Coronary artery (tissue), 2 donors: ENCODE measurements at regions not wholly inside any gene's neighbourhood (a gene's known extent, or its start where the extent isn't known, plus 50 kb on each side); places are given as distances from the start of the nearest gene placed in this dataset.
"Not testable (repeated sequence)": the region's sequence is repeated elsewhere in the genome, so short reads cannot be mapped to it uniquely, and the experiment has no call there.

ENCODE experiments used
- DNase-seq: peaks from one replicate; pipeline ENCODE4 v3.0.0-alpha.2; 2017; ENCODE audit warnings: low spot score
- H3K27ac ChIP-seq, 2 donors: fragments of 200-600 bp; sonication (generic); one replicate each; pipeline ENCODE4 v1.5.1; 2016 to 2019
- H3K4me3 ChIP-seq: fragments of 200-600 bp; sonication (generic); 2 replicates; pipeline ENCODE4 v1.5.1; 2016; ENCODE audit warnings: mild to moderate bottlenecking, moderate library complexity
- CTCF ChIP-seq: fragments of 200-600 bp; sonication (generic); IDR thresholded peaks from one replicate; pipeline ENCODE4 v1.5.1; 2019; ENCODE audit warnings: antibody characterized with exemption

GRCh38 chr1:60504206-60504840 lies 430.8 kb upstream of the C1orf87 start:
- H3K4me3 ChIP-seq, result no peak overlapping the region
- no peak overlapping the region for H3K27ac ChIP-seq

GRCh38 chr1:60503266-60503925 lies 429.8 kb upstream of the C1orf87 start:
- Histone ChIP-seq H3K27ac (no peak overlapping the region), H3K4me3 (no peak overlapping the region)
- no peak for TF ChIP-seq CTCF
- DNase-seq, result no peak

More at GRCh38 chr1:60504206-60504840, 430.8 kb upstream of the C1orf87 start:
- no peak for DNase-seq
- TF ChIP-seq CTCF, result no peak

- DNase-seq, result no peak
- Histone ChIP-seq H3K27ac (no peak overlapping the region), H3K4me3 (no peak overlapping the region)
- no peak for TF ChIP-seq CTCF
These were observed 428.9 kb upstream of the C1orf87 start for GRCh38 chr1:60502506-60502905.

- not testable (repeated sequence) for DNase-seq, H3K27ac ChIP-seq, H3K4me3 ChIP-seq
These were observed 416.4 kb upstream of the C1orf87 start for GRCh38 chr1:60489916-60490480.

GRCh38 chr1:60488847-60489246 lies 415.3 kb upstream of the C1orf87 start:
- no peak for TF ChIP-seq CTCF
- H3K4me3 ChIP-seq, result no peak overlapping the region
- no peak for DNase-seq
- H3K27ac ChIP-seq, result no peak overlapping the region

- no peak for TF ChIP-seq CTCF
- no peak for DNase-seq
- no peak overlapping the region for H3K27ac ChIP-seq
- no peak overlapping the region for H3K4me3 ChIP-seq
These were observed 414.2 kb upstream of the C1orf87 start for GRCh38 chr1:60487565-60488345.

GRCh38 chr1:60483509-60483908 lies 409.9 kb upstream of the C1orf87 start:
- TF ChIP-seq CTCF, result no peak
- Histone ChIP-seq H3K4me3 (no peak overlapping the region), H3K27ac (no peak overlapping the region)
- no peak for DNase-seq
